NOMO-1 treated with dmso at 0.1 percent for 144 hours (cell line): ENCODE measurements at regions not wholly inside any gene's neighbourhood (a gene's known extent, or its start where the extent isn't known, plus 50 kb on each side); places are given as distances from the start of the nearest gene placed in this dataset.

ENCODE experiments used
- DNase-seq: peaks from one replicate; lab custom pipeline; 2025; ENCODE audit not compliant: unreplicated experiment; lab: John Stamatoyannopoulos, UW

DNA sequence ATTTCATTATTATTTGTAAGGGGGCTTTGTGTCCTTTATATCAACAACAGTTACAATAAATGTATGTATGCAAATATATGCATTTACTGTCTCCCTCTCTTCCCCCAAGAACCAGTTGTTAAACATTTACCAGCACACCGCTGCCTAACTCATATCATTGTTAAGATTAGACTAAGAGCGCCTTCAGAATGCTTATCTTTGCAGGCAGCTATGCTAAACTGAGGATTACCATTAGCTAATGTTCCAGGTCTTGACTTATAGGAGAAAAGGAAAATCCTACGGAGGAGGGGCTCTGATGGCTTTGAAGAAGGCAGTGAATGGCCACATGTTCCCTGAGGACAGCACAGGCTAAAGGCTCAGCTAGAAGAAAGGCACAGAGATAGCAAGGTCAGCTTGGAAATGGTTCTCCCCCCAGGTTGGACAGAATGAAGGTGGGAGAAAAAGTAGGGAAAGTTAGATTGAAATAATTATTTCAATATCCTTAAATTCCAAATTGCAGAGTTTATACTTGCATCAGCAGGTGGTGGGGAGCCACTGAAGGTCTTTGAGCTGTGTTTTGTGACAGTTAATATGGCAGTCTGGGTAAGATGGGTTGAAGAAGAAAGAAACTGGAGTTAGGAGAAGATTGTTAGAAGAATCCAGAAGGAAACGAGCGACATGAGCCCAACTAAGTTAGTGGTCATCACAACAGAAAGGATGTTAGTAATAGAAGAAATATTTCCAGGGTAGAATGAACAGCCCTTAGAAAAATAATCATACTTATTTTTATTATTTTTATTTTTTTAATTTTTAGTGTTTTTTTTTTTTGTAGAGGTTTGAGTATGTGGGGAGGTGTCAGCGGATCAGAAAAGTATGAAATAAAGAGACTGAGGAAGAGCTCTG lies 87.0 kb upstream of the MAF start:
- no peak for DNase-seq

DNA sequence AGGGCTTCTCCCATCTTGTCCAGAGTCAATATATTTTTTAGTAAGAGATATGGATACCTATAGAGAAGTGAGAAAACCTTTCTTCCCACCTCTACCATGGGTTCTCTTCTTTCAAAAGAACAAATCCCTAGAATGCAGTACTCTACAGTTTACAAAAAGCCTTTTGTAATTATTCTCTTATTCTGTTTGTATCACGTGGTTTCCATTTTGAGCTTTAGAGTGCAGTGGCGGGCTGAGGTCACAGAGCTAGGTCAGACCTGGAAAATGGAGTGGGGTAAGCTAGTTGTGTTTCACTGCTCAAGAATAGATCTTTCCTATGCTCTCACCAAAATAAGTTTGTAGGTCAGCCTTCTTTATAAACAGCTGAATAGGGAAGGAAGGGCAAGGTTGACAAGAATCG lies 85.3 kb upstream of the MAF start:
- no peak for DNase-seq

DNA sequence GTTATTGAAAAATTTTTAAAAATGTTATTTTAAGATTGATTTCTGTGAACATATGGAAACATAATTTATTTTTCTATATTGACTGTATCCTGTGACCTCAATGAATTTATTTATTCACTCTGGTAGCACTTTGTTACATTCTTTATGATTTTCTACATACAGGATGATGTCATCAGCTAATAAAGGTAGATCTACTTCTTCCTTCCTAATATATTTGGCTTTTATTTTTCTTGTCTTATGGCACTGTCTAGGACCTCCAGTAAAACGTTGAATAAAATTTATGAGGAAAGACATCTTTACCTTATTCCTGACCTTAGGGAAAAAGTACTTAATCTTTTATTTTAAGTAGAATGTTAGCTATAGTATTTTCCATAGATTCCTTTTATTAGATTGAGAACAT lies 78.8 kb upstream of the MAF start:
- DNase-seq = no peak

DNA sequence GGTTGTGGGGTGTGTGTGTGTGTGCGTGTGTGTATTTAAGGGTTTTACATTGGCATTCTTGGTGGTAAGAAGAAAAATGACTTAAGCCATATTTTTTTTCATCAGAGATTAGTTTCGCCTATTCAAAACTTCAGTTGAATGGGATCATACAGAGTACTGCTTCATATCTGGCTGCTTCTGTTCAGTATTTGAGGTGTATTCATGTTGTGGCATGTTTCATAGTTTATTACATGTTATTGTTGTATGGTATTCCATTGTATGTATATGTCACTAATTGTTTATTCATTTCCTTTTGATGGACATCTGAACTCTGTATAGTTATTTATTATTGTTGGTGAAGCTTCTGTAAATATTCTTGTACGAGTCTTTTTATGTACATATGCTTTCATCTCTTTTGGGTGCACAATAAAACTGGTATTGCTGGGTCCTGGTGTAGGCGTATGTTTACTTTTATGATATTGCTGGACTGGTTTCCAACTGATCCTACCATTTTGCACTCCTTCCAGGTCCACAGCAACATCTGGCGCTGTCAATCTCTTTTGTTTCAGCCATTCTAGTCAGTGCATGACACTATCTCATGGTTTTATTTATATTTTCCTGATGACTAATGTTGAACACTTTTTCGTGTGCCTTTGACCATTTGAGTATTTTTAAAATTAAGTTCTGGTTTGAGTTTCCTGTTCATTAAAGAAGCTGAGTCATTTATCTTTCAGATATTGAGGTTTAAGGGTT lies 77.4 kb upstream of the MAF start:
- no peak for DNase-seq

DNA sequence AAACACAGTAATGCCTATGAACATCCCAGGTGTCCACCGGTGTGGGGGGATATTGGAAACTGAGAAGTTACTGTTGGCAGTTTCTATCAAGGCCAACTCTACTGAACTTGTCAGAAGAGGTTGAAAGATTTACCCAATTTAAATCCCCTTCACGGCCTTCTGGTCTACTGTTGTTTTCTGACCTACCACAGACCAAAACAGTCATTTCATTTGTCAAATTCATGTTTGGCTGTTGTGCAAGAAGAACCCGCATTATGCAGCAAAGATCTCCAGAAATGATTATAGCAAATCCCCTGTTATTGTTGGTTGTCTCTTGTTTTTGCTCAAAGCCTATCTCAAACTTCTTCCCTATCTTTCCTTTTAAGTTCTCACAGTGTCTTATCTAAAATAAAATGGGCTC lies 73.1 kb upstream of the MAF start:
- DNase-seq = no peak

DNA sequence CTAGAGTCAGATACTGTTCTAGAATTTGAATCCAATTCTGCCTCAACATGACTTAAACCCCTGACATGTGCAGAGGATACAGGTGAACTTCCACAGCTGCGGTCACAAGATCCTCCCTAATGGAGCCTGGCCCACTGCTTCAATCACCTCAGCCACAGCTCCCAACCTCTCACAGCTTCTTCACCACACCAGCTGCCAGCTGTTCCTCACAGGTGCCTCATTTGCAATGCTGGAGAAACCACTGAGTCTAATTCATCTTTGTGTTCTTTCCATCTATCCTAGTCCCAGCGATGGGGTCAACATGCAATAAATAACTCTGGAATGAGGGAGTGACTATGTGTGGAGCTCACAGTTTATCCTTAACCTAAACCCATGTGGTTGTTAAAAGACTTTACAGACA lies 72.0 kb upstream of the MAF start:
- DNase-seq = no peak

DNA sequence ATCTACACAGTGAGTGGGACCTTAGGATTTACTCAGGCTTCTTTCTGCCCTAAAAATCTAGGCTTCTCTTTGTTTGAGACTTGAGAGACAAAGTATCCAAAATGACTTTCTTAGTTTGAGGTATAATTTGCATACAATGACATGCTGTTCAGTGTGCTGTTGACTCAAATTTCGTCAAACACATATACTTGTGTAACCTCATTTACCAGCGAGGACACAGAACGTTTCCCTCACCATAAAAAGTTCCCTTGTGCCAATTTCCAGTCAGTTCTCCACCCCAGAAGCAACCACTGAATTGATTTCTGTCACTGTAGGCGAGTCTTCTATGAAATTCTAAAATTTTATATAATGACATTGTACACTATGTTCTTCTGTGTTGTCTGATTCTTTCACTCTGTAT lies 68.0 kb upstream of the MAF start:
- no peak for DNase-seq

DNA sequence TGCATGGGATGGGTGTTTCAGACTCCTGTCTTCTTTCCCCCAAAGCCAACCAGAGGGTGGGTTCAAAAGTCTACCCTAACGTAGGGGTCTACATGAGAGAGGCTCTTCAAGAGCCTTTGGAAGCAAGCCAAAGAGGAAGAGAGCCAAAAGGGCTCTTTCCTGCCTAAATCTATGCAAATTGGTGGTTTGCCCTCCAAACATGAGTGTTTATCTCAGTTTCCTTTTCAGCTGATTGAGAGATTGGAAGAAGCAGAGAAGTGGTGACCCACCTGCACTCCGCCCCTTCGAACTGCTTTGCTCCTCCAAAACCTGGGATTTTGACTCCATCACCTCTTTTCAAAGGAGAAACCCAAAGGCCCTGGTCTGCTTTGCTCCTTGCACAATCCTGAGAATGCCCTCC lies 65.4 kb upstream of the MAF start:
- no peak for DNase-seq

DNA sequence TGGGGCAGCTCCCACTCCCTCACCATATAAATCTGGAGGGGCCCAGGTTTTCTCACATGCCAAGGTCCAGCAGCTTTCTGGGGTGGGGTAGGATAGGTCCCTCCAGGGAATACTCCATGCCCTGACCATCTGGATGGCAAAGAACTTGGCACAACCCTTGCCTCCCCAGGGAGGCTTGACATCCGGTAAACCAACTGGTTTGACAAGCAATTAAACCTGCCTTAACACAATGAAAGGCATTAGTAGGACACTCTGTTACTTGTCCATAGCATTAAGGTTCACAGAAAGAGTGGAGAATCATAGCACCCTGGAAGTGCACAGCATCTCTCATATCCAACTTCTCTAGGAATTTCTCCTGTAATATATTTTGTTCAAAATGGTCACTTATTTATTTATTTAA lies 63.9 kb upstream of the MAF start:
- no peak for DNase-seq

DNA sequence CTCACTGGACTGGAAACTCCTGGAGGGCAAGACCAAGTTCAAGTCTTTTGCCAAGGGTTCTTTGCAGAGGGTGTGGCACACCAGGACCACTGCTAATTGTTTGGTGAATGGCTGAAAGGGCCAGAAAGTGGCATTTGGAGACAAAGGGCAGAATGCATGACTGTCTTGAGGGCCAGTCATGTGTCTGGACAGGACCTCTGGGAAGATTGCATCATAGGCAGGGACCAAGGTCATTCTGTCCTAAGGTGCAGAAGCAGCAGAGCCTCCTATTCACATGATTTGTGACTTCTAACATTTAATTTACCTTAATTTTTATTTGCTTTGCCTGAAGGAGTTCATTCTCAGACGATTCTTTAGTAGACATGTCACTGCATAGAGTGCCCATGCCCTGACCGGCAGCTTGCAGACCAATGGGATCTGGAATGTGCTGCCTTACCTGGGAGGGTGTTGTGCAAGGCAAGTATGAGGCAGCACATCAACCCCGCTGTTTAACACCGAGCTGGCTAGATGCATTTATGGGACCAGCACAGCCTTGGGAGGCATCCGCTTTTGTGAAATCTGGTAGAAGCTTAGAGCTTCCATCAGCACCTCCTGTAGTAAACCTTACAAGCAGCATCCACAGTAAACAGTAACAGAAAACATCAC lies 62.3 kb upstream of the MAF start:
- DNase-seq = no peak

DNA sequence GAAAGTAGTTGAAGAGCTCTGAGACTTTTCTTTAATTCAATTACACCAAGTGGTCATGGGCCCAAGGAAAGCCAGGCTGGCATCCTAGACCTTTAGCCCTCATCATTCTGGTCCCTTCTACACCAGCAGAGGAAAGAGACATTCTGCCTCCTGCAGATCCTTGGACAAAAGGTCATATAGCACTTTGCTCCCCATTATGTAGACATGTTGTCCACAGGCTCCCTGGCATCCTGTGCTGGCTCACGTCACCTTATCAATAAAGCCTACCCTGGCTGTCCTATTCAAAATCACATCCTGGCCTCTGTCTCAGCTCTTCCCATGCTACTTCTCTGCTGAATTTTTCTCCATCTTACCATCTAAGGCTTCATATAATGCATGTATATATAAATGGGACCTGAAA lies 61.6 kb upstream of the MAF start:
- no peak for DNase-seq

DNA sequence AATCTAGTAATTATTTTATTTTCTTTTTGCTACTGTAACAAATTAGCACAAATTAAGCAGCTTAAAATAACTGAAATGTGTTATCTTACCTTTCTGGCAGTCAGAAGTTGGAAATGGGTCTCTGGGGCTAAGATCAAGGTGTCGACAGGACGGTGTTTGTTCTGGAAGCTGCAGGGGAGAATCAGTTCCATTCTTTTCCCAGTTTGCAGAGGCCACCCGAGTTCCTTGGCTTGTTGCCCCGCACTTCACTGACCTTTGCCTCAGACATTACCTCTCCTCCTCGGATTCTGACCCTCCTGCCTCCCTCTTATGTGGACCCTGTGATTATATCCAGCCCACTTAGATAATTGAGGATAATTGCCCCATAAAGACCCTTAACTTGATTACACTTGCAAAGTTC lies 61.0 kb upstream of the MAF start:
- DNase-seq = no peak

DNA sequence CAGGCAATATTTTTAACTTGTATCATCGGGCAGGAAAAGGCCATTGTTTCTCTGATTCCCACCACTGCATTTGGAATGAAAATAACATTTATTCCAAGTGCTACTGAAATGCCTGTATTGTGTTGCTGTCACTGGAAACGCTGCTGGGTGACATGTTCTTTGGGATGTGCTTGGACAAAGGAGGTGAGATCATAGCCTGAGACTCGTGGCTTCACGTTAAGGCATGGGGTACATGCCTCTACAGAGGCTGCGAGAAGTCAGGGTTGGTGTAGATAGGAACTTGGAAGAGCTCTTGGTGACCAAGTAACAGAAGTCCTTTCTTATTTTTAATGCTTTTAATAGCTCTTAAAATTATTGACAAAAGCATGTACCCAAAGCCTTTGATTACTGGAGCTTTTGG lies 58.8 kb upstream of the MAF start:
- no peak for DNase-seq

DNA sequence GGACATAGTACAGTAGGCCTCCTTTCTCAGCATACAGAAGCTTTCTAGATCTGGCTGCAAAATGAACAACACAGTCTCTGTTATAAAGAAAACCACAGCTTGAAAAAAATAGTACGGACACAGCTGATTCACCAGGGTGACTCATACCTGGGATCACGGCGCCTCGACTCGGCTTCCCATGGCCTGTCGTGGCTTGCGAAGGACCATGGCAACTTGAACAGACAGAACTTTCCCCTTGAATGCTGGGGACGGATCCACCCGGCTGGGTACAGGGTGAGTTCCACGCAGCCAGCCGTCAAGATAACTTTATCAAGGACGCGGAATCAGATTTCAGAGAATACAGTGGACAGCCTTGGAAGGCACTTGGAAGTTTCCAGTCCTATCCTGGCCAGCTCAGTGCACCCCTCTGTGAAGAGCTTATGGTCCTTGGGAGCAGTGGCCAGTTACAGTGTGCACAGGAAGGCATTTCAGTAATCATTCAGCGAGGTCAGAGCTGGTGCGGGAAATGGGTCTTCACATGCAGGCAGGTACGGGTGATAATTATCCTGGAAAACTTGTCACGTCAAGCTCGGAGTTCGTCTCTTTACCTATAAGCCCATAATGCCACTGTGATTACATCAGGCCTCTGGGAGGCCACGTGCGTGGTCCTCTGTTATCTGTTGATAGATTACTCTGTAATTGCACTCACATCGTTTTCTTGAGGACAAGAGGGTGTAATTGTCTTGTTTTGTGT lies 57.9 kb upstream of the MAF start:
- DNase-seq = no peak

DNA sequence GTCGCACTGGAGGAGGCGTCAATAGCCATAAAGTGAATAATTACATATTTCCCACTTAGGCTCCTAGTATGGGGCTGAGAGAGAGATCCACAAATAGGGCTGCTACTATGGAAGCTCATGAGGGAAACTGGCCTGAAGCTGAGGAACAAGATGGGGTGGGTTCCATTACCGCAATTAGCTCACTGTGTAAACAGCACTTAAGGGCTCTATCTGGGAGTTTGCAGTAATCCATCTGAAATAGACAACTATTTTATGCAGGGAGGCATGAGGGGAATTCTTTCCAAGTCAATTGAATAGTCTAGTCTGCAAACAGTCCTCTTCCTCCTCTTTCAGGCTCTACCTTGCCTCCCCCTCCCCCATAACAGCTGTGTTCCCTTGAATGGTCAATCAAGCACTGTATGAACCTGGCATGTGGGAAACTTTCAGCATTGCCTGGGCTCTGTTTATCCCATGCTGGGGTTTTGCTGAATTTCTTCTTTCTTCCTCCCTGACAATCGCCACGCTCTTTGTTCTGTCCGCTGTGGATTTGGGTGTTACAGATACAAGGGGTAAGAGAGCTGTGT lies 56.1 kb upstream of the MAF start:
- DNase-seq = no peak

DNA sequence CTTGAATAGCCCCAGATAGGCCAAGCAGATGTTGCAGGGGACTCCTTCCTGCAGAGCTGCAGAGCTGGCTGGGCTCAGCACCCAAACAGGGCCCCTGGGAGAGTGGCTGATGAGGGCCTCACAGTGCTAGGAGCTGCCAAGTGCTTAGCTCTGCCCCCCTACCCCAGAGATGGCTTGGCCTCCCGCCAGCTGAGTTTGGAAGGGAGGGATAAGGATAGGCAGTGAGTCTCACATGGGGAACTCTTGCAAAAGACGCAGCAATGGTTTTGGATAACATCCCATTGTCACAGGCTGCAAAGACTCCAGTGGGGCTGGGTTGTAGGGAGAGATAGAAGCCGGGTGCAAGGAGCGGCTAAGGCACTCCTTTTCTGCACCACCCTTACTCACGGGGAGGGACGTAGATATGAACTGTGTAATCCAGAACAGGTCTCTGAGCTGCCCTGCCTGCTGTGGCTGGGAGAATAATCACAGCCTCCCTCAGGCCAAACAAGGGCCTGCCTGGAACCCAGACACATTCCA lies 52.9 kb upstream of the MAF start:
- DNase-seq = no peak

DNA sequence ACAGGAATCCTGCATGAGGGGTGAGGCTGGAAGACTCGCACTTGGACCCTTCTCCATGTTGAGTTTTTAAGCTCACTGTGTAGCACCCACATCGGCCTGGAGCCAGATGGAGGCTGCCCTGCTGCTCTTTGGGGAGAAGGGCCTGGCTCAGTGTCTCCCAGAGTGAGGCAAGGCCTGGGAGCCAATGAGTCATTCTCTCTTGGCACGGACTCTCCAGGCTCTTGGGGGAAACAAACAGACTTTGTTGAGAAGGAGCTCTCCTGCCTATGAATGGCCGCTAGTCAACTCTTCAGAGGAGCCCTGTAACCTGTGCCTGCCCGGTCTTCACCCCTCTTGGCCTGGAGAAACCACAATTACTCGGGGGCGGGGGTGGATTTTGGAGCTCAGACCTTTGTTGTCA lies 50.8 kb upstream of the MAF start:
- no peak for DNase-seq
